Body of pancreas (tissue), 4 donors: ENCODE measurements at regions not wholly inside any gene's neighbourhood (a gene's known extent, or its start where the extent isn't known, plus 50 kb on each side); places are given as distances from the start of the nearest gene placed in this dataset.

Experiments
- POLR2A ChIP-seq, 3 donors: fragments of 450-650 bp; IDR thresholded peaks; one replicate each; pipeline ENCODE4 v1.6.1; 2016; ENCODE audit warnings: antibody characterized with exemption in 3 of 3, mild to moderate bottlenecking in 2 of 3
- TF ChIP-seq, protein P1 (sequence below), 7 experiments: fragments of 450-650 bp in 4 of 7; fragments of 200-600 bp in 3 of 7; sonication (generic) in 3 of 7; IDR thresholded peaks; one replicate each; pipeline ENCODE4 v1.5.1; 2016 to 2019; ENCODE audit warnings: antibody characterized with exemption in 7 of 7

DNA sequence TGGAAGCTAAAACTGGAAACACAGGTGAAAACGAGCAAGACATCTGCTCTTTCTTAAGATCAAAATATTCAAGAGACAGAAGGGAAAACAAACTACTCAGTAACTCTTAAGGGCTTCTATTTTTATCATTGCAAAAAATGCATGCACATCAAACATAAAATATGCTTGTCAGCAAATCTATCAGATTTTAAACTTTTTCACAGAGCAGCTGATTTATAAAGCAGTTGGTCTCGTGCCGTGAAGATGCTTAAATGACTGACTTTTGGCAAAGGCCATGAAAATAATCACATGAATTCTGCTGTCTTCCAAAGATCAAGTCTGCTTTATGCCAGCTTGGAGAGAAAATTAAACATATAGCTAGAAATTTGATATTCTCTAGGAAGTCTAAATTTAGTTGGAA is 482.1 kb upstream of the HS3ST1 start:
- no peak for TF ChIP-seq POLR2A (IDR thresholded peaks at IDR 0.05)
- TF ChIP-seq, protein P1, sequence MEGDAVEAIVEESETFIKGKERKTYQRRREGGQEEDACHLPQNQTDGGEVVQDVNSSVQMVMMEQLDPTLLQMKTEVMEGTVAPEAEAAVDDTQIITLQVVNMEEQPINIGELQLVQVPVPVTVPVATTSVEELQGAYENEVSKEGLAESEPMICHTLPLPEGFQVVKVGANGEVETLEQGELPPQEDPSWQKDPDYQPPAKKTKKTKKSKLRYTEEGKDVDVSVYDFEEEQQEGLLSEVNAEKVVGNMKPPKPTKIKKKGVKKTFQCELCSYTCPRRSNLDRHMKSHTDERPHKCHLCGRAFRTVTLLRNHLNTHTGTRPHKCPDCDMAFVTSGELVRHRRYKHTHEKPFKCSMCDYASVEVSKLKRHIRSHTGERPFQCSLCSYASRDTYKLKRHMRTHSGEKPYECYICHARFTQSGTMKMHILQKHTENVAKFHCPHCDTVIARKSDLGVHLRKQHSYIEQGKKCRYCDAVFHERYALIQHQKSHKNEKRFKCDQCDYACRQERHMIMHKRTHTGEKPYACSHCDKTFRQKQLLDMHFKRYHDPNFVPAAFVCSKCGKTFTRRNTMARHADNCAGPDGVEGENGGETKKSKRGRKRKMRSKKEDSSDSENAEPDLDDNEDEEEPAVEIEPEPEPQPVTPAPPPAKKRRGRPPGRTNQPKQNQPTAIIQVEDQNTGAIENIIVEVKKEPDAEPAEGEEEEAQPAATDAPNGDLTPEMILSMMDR (IDR thresholded peaks at IDR 0.05) = no peak
